Activated CD4-positive, alpha-beta T cell treated with anti-CD3 and anti-CD28 coated beads for 4 hours (primary cell): ENCODE measurements at regions not wholly inside any gene's neighbourhood (a gene's known extent, or its start where the extent isn't known, plus 50 kb on each side); places are given as distances from the start of the nearest gene placed in this dataset.
"Not testable (repeated sequence)": the region's sequence is repeated elsewhere in the genome, so short reads cannot be mapped to it uniquely, and the experiment has no call there.

Source experiments
- DNase-seq, 2 donors: peaks; one replicate each; pipeline ENCODE4 v3.0.0-alpha.2; 2020

GRCh38 chr2:105489168-105489878, 90.5 kb upstream of the FHL2 start:
- no peak for DNase-seq

GRCh38 chr2:105488285-105488684, 89.4 kb upstream of the FHL2 start:
- DNase-seq = no peak

GRCh38 chr2:105487142-105488069, 88.6 kb upstream of the FHL2 start:
- DNase-seq = no peak

- no peak for DNase-seq
These were observed 87.9 kb upstream of the FHL2 start for GRCh38 chr2:105486762-105487141.

GRCh38 chr2:105478670-105479069, 79.8 kb upstream of the FHL2 start:
- no peak for DNase-seq

GRCh38 chr2:105477050-105477620, 78.3 kb upstream of the FHL2 start:
- not testable (repeated sequence) for DNase-seq

- DNase-seq = no peak
These were observed 74.2 kb upstream of the FHL2 start for GRCh38 chr2:105473011-105473410.

- no peak for DNase-seq
These were observed 72.1 kb upstream of the FHL2 start for GRCh38 chr2:105470979-105471378.

- DNase-seq = no peak
These were observed 70.9 kb upstream of the FHL2 start for GRCh38 chr2:105469781-105470180.

GRCh38 chr2:105468582-105469042, 69.8 kb upstream of the FHL2 start:
- DNase-seq = no peak

- no peak for DNase-seq
These were observed 65.5 kb upstream of the FHL2 start for GRCh38 chr2:105464325-105464724.

- DNase-seq = no peak
These were observed 61.3 kb upstream of the FHL2 start for GRCh38 chr2:105460048-105460732.

GRCh38 chr2:105458076-105458475, 59.2 kb upstream of the FHL2 start:
- DNase-seq = no peak

GRCh38 chr2:105455488-105456003, 56.7 kb upstream of the FHL2 start:
- no peak for DNase-seq

- no peak for DNase-seq
These were observed 56.1 kb upstream of the FHL2 start for GRCh38 chr2:105454801-105455485.

- DNase-seq = no peak
These were observed 52.8 kb upstream of the FHL2 start for GRCh38 chr2:105451571-105452166.

GRCh38 chr2:105450471-105450870, 51.6 kb upstream of the FHL2 start:
- no peak for DNase-seq

- DNase-seq = no peak
These were observed 50.2 kb upstream of the FHL2 start for GRCh38 chr2:105449076-105449475.
